ENCODE measurements at regions not wholly inside any gene's neighbourhood (a gene's known extent, or its start where the extent isn't known, plus 50 kb on each side); places are given as distances from the start of the nearest gene placed in this dataset.

GRCh38 chr10:3914733-3915132 is 129.7 kb upstream of the KLF6 start:
- TF ChIP-seq POLR2AphosphoS5 (IDR thresholded peaks at IDR 0.05) (no peak), POLR2A (IDR thresholded peaks at IDR 0.05) (no peak), EP300 (IDR thresholded peaks at IDR 0.05) (no peak)
- TF ChIP-seq, protein P1, sequence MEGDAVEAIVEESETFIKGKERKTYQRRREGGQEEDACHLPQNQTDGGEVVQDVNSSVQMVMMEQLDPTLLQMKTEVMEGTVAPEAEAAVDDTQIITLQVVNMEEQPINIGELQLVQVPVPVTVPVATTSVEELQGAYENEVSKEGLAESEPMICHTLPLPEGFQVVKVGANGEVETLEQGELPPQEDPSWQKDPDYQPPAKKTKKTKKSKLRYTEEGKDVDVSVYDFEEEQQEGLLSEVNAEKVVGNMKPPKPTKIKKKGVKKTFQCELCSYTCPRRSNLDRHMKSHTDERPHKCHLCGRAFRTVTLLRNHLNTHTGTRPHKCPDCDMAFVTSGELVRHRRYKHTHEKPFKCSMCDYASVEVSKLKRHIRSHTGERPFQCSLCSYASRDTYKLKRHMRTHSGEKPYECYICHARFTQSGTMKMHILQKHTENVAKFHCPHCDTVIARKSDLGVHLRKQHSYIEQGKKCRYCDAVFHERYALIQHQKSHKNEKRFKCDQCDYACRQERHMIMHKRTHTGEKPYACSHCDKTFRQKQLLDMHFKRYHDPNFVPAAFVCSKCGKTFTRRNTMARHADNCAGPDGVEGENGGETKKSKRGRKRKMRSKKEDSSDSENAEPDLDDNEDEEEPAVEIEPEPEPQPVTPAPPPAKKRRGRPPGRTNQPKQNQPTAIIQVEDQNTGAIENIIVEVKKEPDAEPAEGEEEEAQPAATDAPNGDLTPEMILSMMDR (IDR thresholded peaks at IDR 0.05) = no peak

Measured in sigmoid colon (tissue), 4 donors.